ENCODE measurements at regions not wholly inside any gene's neighbourhood (a gene's known extent, or its start where the extent isn't known, plus 50 kb on each side); places are given as distances from the start of the nearest gene placed in this dataset.
A peak's percentile ranks its signal among the peaks of the same experiment; 100 is the strongest.

DNA sequence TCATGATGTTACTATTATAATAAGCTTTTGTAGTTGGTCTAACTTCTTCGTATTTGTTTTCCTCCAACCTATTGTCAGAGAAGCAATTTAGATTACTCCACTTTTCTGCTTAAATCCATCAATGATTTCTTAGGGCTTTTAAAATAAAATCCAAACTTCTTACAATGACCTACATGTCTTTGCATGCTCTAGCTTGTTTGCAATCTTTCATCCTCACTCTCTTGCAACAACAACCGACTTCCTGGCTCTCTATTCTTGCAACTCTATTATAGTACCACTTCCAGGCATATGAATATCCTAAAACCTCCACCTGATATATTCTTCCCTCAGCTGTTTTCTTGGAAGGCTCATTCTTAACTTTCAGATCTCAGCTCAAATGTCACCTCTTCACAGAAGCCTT lies 1288.7 kb downstream of the PLA2G4A start:
- no peak overlapping the region for H4K12ac ChIP-seq (ENCODE audit: low read depth, low read length)

DNA sequence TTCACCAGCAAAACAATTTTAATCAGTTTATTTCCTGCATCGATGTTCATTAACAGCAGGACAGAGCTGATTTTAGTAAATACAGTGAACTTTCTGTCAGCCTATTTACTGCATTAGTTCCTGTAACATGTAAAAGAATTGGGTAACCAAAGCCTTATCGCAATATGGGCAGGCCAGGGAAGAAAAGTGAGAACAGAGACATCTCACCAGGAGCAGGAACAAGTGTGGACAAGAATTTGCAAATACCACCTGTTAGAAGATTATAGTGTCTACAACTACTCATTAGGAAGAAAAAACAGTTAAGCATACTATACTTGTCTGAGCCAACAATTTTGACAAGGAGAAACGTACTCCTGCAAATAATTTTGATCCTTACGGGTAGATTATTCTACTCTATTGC lies 1293.9 kb downstream of the PLA2G4A start:
- Histone ChIP-seq H3K14ac (ENCODE audit: low read length) (no peak overlapping the region), H4K8ac (ENCODE audit: low read depth, low read length) (no peak overlapping the region), H3K27me3 (ENCODE audit: insufficient read depth, low read length) (no peaks in the 10 kb centered on the region), H2AFZ (ENCODE audit: insufficient read depth, low read length, poor library complexity) (no peak overlapping the region), H3K36me3 (ENCODE audit: control insufficient read depth in 1 of 2, insufficient read depth in 2 of 2, low read length in 2 of 2) (no peaks in the 10 kb centered on the region), H2BK120ac (ENCODE audit: insufficient read depth, low read length, poor library complexity) (no peak overlapping the region), H4K12ac (ENCODE audit: low read depth, low read length) (no peak overlapping the region), H3K4ac (ENCODE audit: low read depth, low read length) (no peak overlapping the region), H3K9ac (ENCODE audit: low read length) (no peak overlapping the region), H3K79me1 (ENCODE audit: low read length) (no peaks in the 10 kb centered on the region), H2AK5ac (ENCODE audit: low read length) (no peak overlapping the region), H3K4me3 (ENCODE audit: low read depth, low read length) (no peak overlapping the region), H4K91ac (ENCODE audit: low read depth, low read length) (no peak overlapping the region), H3K4me2 (ENCODE audit: low read length) (no peak overlapping the region), H3K79me2 (ENCODE audit: control insufficient read depth, insufficient read depth, low read length, poor library complexity) (no peaks in the 10 kb centered on the region), H3K18ac (ENCODE audit: low read length) (no peak overlapping the region), H3K27ac (ENCODE audit: low read depth, low read length) (no peak overlapping the region), H2BK12ac (ENCODE audit: low read length) (no peak overlapping the region), H2BK5ac (ENCODE audit: low read depth, low read length, poor library complexity) (no peak overlapping the region), H3K23ac (ENCODE audit: low read length) (no peak overlapping the region), H3K4me1 (ENCODE audit: control insufficient read depth in 1 of 2, insufficient read depth in 2 of 2, low read length in 2 of 2) (peaks cover 0 to 2% of the 10 kb centered on the region in 2 experiments), H3K9me3 (ENCODE audit: insufficient read depth, low read depth, low read length) (no peaks in the 10 kb centered on the region)
- no peak for DNase-seq
- WGBS (ENCODE audit: extremely low coverage, insufficient coverage, insufficient read length) = no CpG with 5 or more reads among the region's 4 CpGs

More for the DNA sequence above, 1288.7 kb downstream of the PLA2G4A start:
- Histone ChIP-seq H3K79me1 (ENCODE audit: low read length) (no peaks in the 10 kb centered on the region), H4K91ac (ENCODE audit: low read depth, low read length) (no peak overlapping the region), H2BK12ac (ENCODE audit: low read length) (no peak overlapping the region), H3K4me1 (ENCODE audit: control insufficient read depth in 1 of 2, insufficient read depth in 2 of 2, low read length in 2 of 2) (no peaks in the 10 kb centered on the region), H2BK5ac (ENCODE audit: low read depth, low read length, poor library complexity) (no peak overlapping the region), H2AK5ac (ENCODE audit: low read length) (no peak overlapping the region), H3K23ac (ENCODE audit: low read length) (no peak overlapping the region), H3K9me3 (ENCODE audit: insufficient read depth, low read depth, low read length) (no peaks in the 10 kb centered on the region), H3K9ac (ENCODE audit: low read length) (no peak overlapping the region), H3K18ac (ENCODE audit: low read length) (no peak overlapping the region), H3K27me3 (ENCODE audit: insufficient read depth, low read length) (no peaks in the 10 kb centered on the region), H3K79me2 (ENCODE audit: control insufficient read depth, insufficient read depth, low read length, poor library complexity) (no peaks in the 10 kb centered on the region), H2AFZ (ENCODE audit: insufficient read depth, low read length, poor library complexity) (no peak overlapping the region), H4K8ac (ENCODE audit: low read depth, low read length) (no peak overlapping the region), H3K14ac (ENCODE audit: low read length) (no peak overlapping the region), H2BK120ac (ENCODE audit: insufficient read depth, low read length, poor library complexity) (no peak overlapping the region), H3K4me3 (ENCODE audit: low read depth, low read length) (no peak overlapping the region), H3K4ac (ENCODE audit: low read depth, low read length) (no peak overlapping the region), H3K4me2 (ENCODE audit: low read length) (no peak overlapping the region), H3K27ac (ENCODE audit: low read depth, low read length) (no peak overlapping the region), H3K36me3 (ENCODE audit: control insufficient read depth in 1 of 2, insufficient read depth in 2 of 2, low read length in 2 of 2) (no peaks in the 10 kb centered on the region)
- WGBS (ENCODE audit: extremely low coverage, insufficient coverage, insufficient read length) = no CpG with 5 or more reads among the region's 2 CpGs
- no peak for DNase-seq

DNA sequence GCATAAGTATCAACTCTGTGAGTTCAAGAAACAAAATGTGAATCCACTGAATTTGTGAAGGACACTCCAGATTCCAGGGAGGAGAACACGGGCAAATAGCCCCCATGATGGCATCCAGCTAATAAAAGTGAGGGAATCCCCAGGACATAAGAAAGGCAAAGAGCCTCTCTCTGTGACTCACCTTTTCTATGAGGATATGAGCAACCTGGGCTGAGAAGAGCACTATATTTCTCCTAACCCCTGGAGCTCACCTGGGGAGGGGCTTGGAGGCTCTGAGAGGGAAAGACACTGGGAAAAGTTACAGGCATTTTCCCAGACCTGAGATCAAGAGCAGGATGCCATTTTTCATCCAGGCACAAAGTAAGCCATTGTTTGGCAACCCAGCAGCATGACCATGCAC lies 1298.8 kb downstream of the PLA2G4A start:
- H3K79me2 ChIP-seq (ENCODE audit: control insufficient read depth, insufficient read depth, low read length, poor library complexity) = no peaks in the 10 kb centered on the region
- H3K9me3 ChIP-seq (ENCODE audit: insufficient read depth, low read depth, low read length) = no peaks in the 10 kb centered on the region
- H3K27ac ChIP-seq (ENCODE audit: low read depth, low read length) = no peak overlapping the region
- H3K27me3 ChIP-seq (ENCODE audit: insufficient read depth, low read length) = no peaks in the 10 kb centered on the region
- H3K79me1 ChIP-seq (ENCODE audit: low read length) = no peaks in the 10 kb centered on the region
- no peaks in the 10 kb centered on the region for H3K36me3 ChIP-seq (ENCODE audit: control insufficient read depth in 1 of 2, insufficient read depth in 2 of 2, low read length in 2 of 2)
- no peak overlapping the region for H3K18ac ChIP-seq (ENCODE audit: low read length)
- no peak overlapping the region for H3K4ac ChIP-seq (ENCODE audit: low read depth, low read length)
- no peak overlapping the region for H4K12ac ChIP-seq (ENCODE audit: low read depth, low read length)
- no peak overlapping the region for H4K8ac ChIP-seq (ENCODE audit: low read depth, low read length)
- no peak overlapping the region for H3K14ac ChIP-seq (ENCODE audit: low read length)
- H3K9ac ChIP-seq (ENCODE audit: low read length) = no peak overlapping the region
- no peak overlapping the region for H3K23ac ChIP-seq (ENCODE audit: low read length)
- no peak overlapping the region for H2BK12ac ChIP-seq (ENCODE audit: low read length)
- H3K4me2 ChIP-seq (ENCODE audit: low read length) = no peak overlapping the region
- DNase-seq = no peak
- no peak overlapping the region for H4K91ac ChIP-seq (ENCODE audit: low read depth, low read length)
- H2AK5ac ChIP-seq (ENCODE audit: low read length) = no peak overlapping the region
- H2AFZ ChIP-seq (ENCODE audit: insufficient read depth, low read length, poor library complexity) = no peak overlapping the region
- no peak overlapping the region for H3K4me3 ChIP-seq (ENCODE audit: low read depth, low read length)
- H3K4me1 ChIP-seq (ENCODE audit: control insufficient read depth in 1 of 2, insufficient read depth in 2 of 2, low read length in 2 of 2) = peaks cover 2 to 3% of the 10 kb centered on the region in 2 experiments
- WGBS (ENCODE audit: extremely low coverage, insufficient coverage, insufficient read length) = no CpG with 5 or more reads among the region's 1 CpG
- H2BK120ac ChIP-seq (ENCODE audit: insufficient read depth, low read length, poor library complexity) = no peak overlapping the region
- no peak overlapping the region for H2BK5ac ChIP-seq (ENCODE audit: low read depth, low read length, poor library complexity)

DNA sequence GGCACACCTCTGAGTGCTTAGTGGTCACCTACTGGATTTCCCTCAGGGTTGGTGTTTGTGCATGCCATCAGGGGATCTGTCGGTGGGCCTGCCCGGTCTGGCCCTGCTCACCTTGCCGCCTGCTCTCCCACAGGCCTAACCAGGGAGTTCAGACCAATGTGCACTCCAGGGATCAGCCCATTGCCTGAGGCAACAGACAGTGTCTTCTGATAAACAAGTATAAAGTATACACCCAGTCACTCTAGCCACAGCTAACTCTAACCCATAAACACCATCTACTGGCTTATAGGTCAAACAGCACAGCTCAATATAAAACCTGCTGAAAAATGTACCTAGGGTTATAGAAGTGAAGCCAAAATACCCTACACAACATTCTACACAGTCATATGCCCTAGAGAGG lies 1300.0 kb downstream of the PLA2G4A start:
- Histone ChIP-seq H4K8ac (ENCODE audit: low read depth, low read length) (no peak overlapping the region), H3K79me2 (ENCODE audit: control insufficient read depth, insufficient read depth, low read length, poor library complexity) (no peaks in the 10 kb centered on the region), H2AFZ (ENCODE audit: insufficient read depth, low read length, poor library complexity) (no peak overlapping the region), H3K4ac (ENCODE audit: low read depth, low read length) (no peak overlapping the region), H3K4me1 (ENCODE audit: control insufficient read depth in 1 of 2, insufficient read depth in 2 of 2, low read length in 2 of 2) (peaks cover 2 to 3% of the 10 kb centered on the region in 2 experiments), H2BK12ac (ENCODE audit: low read length) (peak overlapping the region; percentile 9), H2BK5ac (ENCODE audit: low read depth, low read length, poor library complexity) (no peak overlapping the region), H3K27ac (ENCODE audit: low read depth, low read length) (no peak overlapping the region), H3K79me1 (ENCODE audit: low read length) (no peaks in the 10 kb centered on the region), H2BK120ac (ENCODE audit: insufficient read depth, low read length, poor library complexity) (no peak overlapping the region), H3K27me3 (ENCODE audit: insufficient read depth, low read length) (no peaks in the 10 kb centered on the region), H3K9ac (ENCODE audit: low read length) (no peak overlapping the region), H3K23ac (ENCODE audit: low read length) (no peak overlapping the region), H3K9me3 (ENCODE audit: insufficient read depth, low read depth, low read length) (no peaks in the 10 kb centered on the region), H3K36me3 (ENCODE audit: control insufficient read depth in 1 of 2, insufficient read depth in 2 of 2, low read length in 2 of 2) (no peaks in the 10 kb centered on the region), H3K18ac (ENCODE audit: low read length) (no peak overlapping the region), H3K4me2 (ENCODE audit: low read length) (no peak overlapping the region), H2AK5ac (ENCODE audit: low read length) (no peak overlapping the region), H3K14ac (ENCODE audit: low read length) (no peak overlapping the region), H3K4me3 (ENCODE audit: low read depth, low read length) (no peak overlapping the region), H4K91ac (ENCODE audit: low read depth, low read length) (no peak overlapping the region), H4K12ac (ENCODE audit: low read depth, low read length) (no peak overlapping the region)
- WGBS (ENCODE audit: extremely low coverage, insufficient coverage, insufficient read length) = no CpG with 5 or more reads among the region's 3 CpGs
- peak in 1 of 2 donors; percentile 7 for DNase-seq

Data from trophoblast cell (in vitro differentiated cells and primary cell).